IPS DF 6.9 (cell line): ENCODE measurements at regions not wholly inside any gene's neighbourhood (a gene's known extent, or its start where the extent isn't known, plus 50 kb on each side); places are given as distances from the start of the nearest gene placed in this dataset.

Experiments used
- DNase-seq: peaks from one replicate; pipeline ENCODE4 v3.0.0-alpha.2; 2013; ENCODE audit warnings: low read depth, low spot score
- H3K27ac ChIP-seq: one replicate; pipeline ENCODE4 v1.5.1; 2013; ENCODE audit warnings: low read length, control low read depth
- H3K27me3 ChIP-seq: 2 replicates; pipeline ENCODE4 v1.6.1; 2013; ENCODE audit warnings: mild to moderate bottlenecking, low read length; ENCODE audit not compliant: control insufficient read depth, insufficient read depth
- H3K36me3 ChIP-seq: 2 replicates; pipeline ENCODE4 v1.6.1; 2013; ENCODE audit warnings: low read length; ENCODE audit not compliant: control insufficient read depth, insufficient read depth
- H3K4me1 ChIP-seq: 2 replicates; pipeline ENCODE4 v1.6.1; 2013; ENCODE audit warnings: low read length; ENCODE audit not compliant: control insufficient read depth, insufficient read depth
- H3K4me3 ChIP-seq: 2 replicates; pipeline ENCODE4 v1.5.1; 2013; ENCODE audit warnings: mild to moderate bottlenecking, low read length
- H3K9me3 ChIP-seq: 2 replicates; pipeline ENCODE4 v1.6.1; 2013; ENCODE audit warnings: low read length, inconsistent platforms; ENCODE audit not compliant: control insufficient read depth, insufficient read depth
- WGBS: extraction: QIAGEN DNeasy Blood & Tissue Kit; methylation state at CpG from one replicate; pipeline ENCODE4 v1.1.7; 2013; ENCODE audit warnings: mixed read lengths, missing lambda C conversion rate; ENCODE audit not compliant: insufficient read length, insufficient coverage; 5-methylcytosine and 5-hydroxymethylcytosine counted together

DNA sequence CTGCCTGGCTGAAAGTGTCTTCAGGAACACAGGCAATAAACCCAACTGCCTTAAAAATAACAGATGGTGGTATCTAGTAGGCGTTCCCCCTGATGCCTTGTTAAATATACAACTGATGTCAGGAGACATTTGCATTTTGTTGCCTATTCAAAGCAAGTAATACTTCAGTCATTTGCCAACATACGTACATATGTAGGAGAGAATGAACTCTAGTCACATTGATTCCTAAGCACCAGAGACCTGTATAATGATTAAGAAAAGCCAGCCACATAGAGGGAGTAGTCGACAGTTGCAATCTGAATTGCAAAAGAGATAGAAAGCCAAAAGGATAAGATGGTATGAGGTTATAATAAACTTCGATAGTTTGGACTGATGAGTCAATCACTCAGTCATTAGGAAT is 191.0 kb upstream of the EMCN start:
- no peak overlapping the region for H3K27ac ChIP-seq
- H3K9me3 ChIP-seq: no peaks in the 10 kb centered on the region
- no peak overlapping the region for H3K4me3 ChIP-seq
- no peak for DNase-seq
- H3K27me3 ChIP-seq: no peaks in the 10 kb centered on the region
- 100% methylated on average over 1 of the region's 4 CpGs for WGBS
- no peaks in the 10 kb centered on the region for H3K36me3 ChIP-seq
- H3K4me1 ChIP-seq: no peaks in the 10 kb centered on the region

DNA sequence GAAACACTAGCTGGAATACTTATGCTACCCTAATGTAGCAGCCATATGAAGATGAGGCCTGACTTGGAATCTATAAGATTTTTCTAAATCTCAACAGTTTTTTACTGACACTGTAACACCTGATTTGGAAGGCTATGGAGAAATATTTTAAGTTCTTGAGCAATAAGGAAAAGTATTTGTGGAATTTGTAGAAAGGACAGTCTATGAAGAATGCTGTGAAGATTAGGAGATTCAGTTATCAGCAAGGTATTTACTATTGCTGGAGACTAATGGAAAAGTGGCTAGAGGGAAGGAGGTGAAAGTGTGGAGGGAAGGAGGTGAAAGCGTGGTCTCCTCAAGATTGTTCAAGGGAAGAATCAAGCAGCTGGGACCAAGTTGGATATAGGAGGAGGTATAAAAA is 190.0 kb upstream of the EMCN start:
- no peak overlapping the region for H3K4me3 ChIP-seq
- H3K4me1 ChIP-seq: no peaks in the 10 kb centered on the region
- WGBS: no CpG with 5 or more reads among the region's 1 CpG
- no peaks in the 10 kb centered on the region for H3K36me3 ChIP-seq
- no peak for DNase-seq
- no peaks in the 10 kb centered on the region for H3K9me3 ChIP-seq
- no peaks in the 10 kb centered on the region for H3K27me3 ChIP-seq
- no peak overlapping the region for H3K27ac ChIP-seq

DNA sequence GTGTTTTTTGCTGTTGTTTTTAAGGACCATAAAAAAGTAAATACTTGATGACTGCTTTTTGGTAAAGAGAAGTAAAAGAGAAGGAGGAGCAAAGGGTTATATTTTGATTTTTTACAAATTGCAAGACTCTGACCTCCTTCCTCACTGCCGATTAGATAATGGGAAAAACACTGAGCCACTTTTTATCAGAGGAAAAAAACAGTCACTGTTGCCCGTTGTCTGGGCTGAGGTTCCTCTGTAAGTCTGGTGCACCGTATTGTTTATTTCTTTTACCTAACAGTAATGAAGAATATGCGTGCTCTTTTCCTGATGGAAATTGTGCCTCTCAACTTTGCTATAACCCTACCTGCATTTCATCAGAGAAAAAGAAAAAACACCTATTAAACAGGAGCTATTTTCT is 178.7 kb upstream of the EMCN start:
- no CpG with 5 or more reads among the region's 4 CpGs for WGBS
- H3K4me1 ChIP-seq: no peaks in the 10 kb centered on the region
- no peaks in the 10 kb centered on the region for H3K36me3 ChIP-seq

DNA sequence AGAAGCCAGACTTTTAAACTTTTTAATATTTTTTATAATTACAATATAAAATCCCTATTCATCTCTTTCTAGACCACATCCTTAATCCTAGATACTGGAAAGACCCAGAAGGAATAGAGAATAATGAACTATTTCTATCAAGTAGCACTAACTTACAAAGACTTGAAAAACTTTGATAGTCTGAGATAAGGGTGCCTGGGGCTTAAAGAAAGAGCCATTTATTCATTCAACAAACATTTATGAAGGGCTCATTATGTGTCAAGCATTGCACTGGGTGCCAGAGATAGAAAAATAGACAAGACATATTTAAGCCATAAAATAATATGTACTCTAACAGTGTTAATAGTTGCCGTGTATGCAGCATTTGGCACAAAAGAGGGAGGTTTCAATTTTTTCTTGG is 178.0 kb upstream of the EMCN start:
- Histone ChIP-seq H3K4me3 (no peak overlapping the region), H3K9me3 (no peaks in the 10 kb centered on the region), H3K4me1 (no peaks in the 10 kb centered on the region), H3K36me3 (no peaks in the 10 kb centered on the region), H3K27me3 (no peaks in the 10 kb centered on the region), H3K27ac (no peak overlapping the region)
- no CpG with 5 or more reads among the region's 1 CpG for WGBS
- no peak for DNase-seq

More for the DNA sequence above, 178.7 kb upstream of the EMCN start:
- no peaks in the 10 kb centered on the region for H3K27me3 ChIP-seq
- no peak overlapping the region for H3K27ac ChIP-seq
- no peak overlapping the region for H3K4me3 ChIP-seq
- DNase-seq: no peak
- no peaks in the 10 kb centered on the region for H3K9me3 ChIP-seq

DNA sequence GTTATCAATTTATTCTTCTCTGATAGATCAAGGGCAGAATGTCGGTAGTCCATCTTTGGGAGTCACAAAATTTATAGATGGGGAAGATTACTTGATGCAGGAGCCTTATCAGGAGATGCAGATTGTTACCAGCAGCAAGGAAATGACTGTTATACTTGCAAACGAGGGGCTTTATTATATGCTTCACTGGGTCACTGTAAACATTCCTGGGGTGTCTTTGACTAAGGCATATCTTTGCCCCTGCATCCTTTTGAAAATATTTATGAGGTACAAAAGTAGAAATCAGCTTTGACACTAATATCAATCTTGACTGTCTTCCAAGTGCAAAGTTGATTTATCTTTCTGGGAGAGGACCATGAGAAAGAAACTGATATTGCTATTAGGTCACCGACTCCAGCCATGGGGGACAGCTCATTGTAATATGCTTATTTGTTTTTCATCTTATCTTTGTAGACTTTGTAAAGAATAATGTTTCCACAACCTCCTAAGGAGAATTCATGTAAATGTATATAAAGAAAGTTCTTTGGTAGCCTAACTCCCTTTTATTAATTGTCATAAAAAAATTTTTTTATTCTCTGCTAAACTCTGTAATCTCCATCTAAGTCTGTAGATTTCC is 177.3 kb upstream of the EMCN start:
- Histone ChIP-seq H3K36me3 (no peaks in the 10 kb centered on the region), H3K4me3 (no peak overlapping the region), H3K4me1 (no peaks in the 10 kb centered on the region), H3K27ac (no peak overlapping the region), H3K27me3 (no peaks in the 10 kb centered on the region), H3K9me3 (no peaks in the 10 kb centered on the region)
- WGBS: no CpG with 5 or more reads among the region's 3 CpGs
- no peak for DNase-seq

DNA sequence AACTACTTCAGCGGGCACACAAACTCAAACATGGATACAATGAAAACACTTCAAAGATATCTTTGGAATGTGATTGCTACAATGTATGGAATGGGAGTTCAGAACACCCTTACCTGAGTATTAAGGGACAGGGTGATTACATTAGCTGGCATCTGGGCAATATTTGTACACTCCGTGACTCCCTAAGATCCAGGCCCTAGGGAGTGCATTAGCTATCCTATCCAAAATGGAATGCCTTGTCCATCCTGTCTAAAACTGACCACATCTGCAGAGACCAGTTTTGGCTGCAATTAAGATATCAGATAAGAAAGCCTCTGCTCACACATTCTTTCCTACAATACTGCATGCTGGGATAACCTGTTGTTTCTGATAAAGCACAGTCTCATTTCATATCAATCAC is 176.6 kb upstream of the EMCN start:
- H3K27me3 ChIP-seq: no peaks in the 10 kb centered on the region
- no CpG with 5 or more reads among the region's 2 CpGs for WGBS

DNA sequence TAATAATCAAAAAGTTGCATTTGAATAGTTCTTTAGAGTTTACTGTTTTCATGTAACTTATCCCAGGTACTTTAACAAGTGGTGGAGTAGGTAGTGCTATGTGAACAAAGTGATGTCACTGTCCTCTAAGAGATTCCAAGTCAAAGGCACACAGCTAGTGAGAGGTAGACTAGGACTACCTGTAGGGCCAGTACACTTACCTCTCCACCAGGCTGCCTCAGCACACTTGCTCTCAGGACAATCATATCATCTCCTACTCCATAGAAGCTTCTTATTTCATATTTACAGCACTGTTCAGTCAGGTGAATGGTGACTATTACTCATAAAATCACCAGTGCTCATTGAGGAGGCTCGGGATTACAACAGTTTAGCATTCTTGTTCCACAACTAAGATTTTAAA is 173.0 kb upstream of the EMCN start:
- Histone ChIP-seq H3K4me1 (no peaks in the 10 kb centered on the region), H3K27ac (no peak overlapping the region), H3K4me3 (no peak overlapping the region), H3K9me3 (no peaks in the 10 kb centered on the region), H3K36me3 (no peaks in the 10 kb centered on the region), H3K27me3 (no peaks in the 10 kb centered on the region)
- DNase-seq: no peak
- no CpG with 5 or more reads among the region's 1 CpG for WGBS

More for the DNA sequence above, 176.6 kb upstream of the EMCN start:
- Histone ChIP-seq H3K9me3 (no peaks in the 10 kb centered on the region), H3K27ac (no peak overlapping the region), H3K36me3 (no peaks in the 10 kb centered on the region), H3K4me3 (no peak overlapping the region), H3K4me1 (no peaks in the 10 kb centered on the region)
- no peak for DNase-seq

DNA sequence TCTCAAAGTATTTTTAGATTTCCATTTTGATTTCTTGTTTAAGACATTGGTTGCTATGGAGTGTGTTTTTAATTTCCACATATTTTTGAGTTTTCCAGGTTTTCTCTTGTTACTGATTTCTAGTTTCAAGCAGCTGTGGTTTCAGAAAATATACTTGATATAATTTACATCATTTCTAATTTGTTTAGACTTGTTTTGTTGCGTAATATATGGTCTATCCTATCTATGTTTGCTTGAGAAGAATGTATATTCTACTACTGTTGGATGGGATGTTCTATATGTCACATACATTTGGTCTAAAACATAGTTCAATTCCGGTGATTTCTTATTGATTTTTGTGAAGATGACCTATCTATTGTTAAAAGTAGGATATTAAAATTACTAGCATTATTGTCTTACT is 170.5 kb upstream of the EMCN start:
- H3K27ac ChIP-seq: no peak overlapping the region
- DNase-seq: no peak
- H3K9me3 ChIP-seq: no peaks in the 10 kb centered on the region
- no peak overlapping the region for H3K4me3 ChIP-seq
- no peaks in the 10 kb centered on the region for H3K27me3 ChIP-seq
- no CpG with 5 or more reads among the region's 2 CpGs for WGBS
- H3K4me1 ChIP-seq: no peaks in the 10 kb centered on the region
- no peaks in the 10 kb centered on the region for H3K36me3 ChIP-seq

DNA sequence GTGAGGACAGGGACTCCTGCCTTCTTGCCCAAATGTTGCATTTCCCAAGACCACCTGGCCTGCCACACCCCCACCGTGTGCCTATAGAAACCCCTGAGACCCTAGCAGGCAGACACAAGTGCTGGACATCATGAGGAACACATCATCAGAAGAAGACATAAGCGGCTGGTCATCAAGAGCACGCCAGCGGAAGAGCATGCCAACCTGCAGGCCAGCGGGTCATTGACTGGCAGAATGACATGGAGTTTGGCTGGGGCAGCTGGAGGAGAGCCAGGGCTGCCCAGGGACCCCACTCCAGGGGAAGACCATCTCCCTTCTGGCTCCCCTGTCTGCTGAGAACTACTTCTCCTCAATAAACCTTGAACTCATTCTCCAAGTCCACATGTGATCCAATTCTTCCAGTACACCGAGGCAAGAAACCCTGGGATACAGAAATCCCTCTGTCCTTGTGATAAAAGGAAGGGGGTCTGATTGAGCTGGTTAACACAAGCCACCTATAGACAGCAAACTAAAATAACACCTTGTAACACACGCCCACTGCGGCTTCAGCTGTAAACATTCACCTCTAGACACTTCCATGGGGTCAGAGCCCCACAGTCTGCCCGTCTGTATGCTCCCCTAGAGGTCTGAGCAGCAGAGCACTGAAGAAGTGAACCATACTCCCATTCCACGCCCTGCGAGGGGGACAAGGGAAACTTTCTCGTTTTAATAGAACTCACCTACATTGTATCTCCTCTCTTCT is 164.8 kb upstream of the EMCN start:
- no peak for DNase-seq
- no peak overlapping the region for H3K27ac ChIP-seq
- no peaks in the 10 kb centered on the region for H3K9me3 ChIP-seq
- H3K4me1 ChIP-seq: no peaks in the 10 kb centered on the region
- no peaks in the 10 kb centered on the region for H3K36me3 ChIP-seq
- no peaks in the 10 kb centered on the region for H3K27me3 ChIP-seq
- H3K4me3 ChIP-seq: no peak overlapping the region
- WGBS: no CpG with 5 or more reads among the region's 12 CpGs

DNA sequence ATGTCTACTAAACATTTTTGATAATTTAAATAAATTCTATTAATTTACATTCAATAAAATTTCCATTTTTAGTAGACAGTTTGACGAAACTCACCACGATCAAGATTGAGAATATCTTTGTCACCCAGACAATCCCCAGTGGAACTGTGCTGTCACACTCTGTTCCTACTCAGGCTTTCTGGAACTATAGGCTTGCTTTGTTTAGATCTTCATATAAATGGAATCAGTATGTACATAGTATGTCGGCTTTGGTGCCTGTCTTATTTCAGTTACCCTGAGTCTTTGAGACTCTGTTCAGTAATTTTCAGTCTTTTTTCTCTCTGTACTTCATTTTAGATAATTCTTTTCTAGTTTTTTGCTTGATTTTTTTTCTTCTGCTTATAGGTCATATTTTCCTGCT is 163.5 kb upstream of the EMCN start:
- no CpG with 5 or more reads among the region's 3 CpGs for WGBS
- Histone ChIP-seq H3K27me3 (no peaks in the 10 kb centered on the region), H3K27ac (no peak overlapping the region), H3K4me3 (no peak overlapping the region), H3K9me3 (no peaks in the 10 kb centered on the region), H3K36me3 (no peaks in the 10 kb centered on the region), H3K4me1 (no peaks in the 10 kb centered on the region)
- no peak for DNase-seq

DNA sequence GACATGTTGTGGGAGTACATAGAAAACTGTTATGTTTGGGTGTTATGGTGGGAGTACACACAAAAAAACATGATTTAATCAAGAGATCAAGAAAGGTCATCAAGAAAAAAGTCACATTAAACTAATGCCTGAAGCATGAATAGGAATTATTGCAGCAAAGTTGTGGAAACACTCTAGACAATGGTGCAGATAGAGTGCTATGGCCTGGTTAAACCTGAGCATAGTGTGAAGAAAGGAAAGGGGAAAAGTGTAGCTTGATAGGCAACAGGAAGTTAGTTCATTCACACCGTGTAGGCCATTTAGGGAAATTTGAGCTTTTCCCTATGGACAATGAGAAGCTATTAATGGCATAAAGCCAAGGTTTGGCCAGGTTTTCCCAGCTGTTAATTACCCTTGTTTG is 162.1 kb upstream of the EMCN start:
- H3K36me3 ChIP-seq: no peaks in the 10 kb centered on the region
- no peaks in the 10 kb centered on the region for H3K9me3 ChIP-seq
- no peak overlapping the region for H3K4me3 ChIP-seq
- no peaks in the 10 kb centered on the region for H3K4me1 ChIP-seq
- no peak for DNase-seq
- WGBS: no CpG with 5 or more reads among the region's 1 CpG
- H3K27me3 ChIP-seq: no peaks in the 10 kb centered on the region
- H3K27ac ChIP-seq: no peak overlapping the region
